GM21447 (cell line): ENCODE measurements at regions not wholly inside any gene's neighbourhood (a gene's known extent, or its start where the extent isn't known, plus 50 kb on each side); places are given as distances from the start of the nearest gene placed in this dataset.

Experiments used
- ATAC-seq: cut with Tn5 transposase; IDR thresholded peaks from one replicate; pipeline ENCODE4 v1.9.1; 2021; ENCODE audit not compliant: unreplicated experiment

DNA sequence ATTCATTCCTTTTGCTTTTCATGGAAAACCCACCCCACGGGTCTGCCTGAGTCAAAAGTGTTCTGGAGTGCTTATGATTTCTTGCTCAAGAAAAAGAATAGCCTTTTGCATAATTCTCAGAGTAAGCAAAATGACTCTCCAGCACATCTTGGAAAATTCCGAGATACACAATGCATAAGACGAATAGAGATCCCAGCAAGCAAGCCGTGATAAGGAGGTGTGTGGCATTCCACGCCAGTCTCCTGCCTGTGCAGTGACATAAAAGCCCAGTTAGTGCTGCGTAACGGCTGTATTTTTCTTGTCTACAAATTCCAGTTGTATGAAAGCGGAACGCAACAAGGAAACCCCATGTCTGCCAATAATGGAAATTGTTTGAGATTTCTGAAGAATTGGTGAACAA lies 237.9 kb upstream of the GATB start:
- no peak for ATAC-seq

DNA sequence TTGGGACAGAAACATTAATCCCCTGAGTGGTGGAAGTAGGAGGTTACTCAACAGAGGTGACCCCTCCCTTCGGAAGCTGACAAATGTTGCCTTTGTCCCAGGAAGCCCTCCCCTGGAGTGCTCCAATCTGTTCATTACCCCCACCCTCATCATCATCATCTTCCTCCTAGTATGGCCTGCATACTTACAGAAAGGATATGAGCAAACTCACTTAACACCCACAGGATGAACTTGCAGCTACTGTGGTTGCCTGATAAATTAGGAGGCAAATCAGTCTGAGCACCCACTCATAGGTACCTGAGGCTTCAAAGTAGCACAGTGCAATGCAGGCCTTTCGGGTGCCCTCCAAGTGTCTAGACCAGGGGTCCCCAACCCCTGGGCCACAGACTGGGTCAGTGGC lies 236.7 kb upstream of the GATB start:
- ATAC-seq = no peak

DNA sequence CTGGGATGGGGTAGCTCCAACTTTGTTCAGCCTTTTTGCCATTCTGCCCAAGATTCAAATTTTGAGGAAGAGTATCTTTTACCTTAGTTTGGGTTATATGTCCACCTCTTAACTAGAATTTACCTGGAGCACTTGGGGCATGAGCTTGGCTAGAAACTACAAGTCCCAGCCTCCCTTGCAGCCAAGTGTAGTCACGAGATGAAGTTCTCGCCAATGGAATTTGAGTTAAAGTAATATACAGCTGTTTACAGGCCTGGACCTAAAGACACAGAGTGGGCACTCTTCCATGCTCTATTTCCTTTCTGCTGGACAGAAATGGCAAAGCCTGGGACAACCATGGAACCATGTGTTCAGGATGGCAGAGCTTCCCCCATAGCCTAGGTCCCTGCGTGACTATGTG lies 233.6 kb upstream of the GATB start:
- no peak for ATAC-seq

DNA sequence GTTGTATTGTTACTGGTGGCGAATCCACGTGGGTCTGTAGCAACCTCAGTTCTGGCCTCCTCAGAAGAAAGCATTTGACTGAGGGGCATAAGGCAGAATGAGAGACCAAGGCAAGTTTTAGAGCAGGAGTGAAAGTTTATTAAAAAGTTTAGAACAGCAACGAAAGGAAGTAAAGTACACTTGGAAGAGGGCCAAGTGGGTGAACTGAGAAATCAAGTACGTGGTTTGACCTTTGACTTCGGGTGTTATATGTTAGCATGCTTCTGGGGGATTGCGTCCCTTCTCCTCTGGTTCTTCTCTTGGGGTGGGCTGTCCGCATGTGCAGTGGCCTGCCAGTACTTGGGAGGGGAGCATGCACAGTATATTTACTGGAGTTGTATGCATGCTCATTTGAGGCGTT lies 232.7 kb upstream of the GATB start:
- no peak for ATAC-seq

DNA sequence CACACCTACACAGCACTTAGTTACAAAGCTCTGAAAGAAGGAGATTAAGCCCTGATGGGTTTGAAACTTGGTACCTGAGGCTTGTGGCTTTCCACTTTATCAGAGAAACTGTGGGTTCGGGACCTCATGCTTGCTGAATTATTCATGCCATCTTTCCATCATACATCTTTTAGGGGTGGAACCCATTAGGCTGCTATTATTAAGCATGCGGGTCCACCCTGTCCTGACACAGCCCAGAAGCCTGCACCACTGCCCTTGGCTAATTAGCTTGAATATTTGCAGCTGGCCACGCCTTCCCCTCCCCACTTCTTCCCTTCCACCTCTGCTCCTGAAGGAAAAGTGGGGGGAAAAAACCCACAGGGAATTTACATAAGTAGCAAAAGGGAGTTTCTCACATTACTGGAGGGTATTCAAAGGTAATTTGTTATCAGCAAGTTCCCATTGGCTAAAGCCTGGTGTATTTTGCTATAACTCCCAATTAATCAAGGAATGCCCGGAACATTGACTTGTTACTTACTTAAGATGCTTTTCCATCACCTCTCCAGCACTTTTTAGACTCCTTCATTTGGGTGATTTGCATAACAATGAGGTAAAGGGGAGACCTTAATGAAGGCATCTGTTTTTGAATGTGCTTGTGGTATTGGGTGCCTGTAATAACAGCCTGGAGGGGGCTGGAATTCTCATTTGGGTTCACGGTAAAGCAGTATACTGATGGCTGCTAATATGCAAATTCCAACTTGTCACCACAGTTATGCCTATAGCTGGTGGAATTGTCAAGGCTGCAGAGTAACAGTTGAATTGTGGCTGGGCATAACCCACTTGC lies 231.7 kb upstream of the GATB start:
- no peak for ATAC-seq

DNA sequence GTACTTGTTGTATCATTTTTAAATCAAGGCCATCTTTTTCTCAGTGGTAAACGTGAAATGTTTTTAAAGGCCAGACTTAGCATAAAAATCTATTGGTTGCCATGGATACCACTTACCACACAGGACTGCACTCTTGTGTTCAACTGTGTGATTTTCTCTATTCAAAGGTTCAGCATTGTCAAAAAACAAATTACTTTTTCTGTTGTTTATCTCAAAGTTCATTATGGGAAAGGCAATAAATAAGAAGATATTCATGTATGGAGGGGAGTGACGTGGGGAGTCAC lies 231.0 kb upstream of the GATB start:
- no peak for ATAC-seq

DNA sequence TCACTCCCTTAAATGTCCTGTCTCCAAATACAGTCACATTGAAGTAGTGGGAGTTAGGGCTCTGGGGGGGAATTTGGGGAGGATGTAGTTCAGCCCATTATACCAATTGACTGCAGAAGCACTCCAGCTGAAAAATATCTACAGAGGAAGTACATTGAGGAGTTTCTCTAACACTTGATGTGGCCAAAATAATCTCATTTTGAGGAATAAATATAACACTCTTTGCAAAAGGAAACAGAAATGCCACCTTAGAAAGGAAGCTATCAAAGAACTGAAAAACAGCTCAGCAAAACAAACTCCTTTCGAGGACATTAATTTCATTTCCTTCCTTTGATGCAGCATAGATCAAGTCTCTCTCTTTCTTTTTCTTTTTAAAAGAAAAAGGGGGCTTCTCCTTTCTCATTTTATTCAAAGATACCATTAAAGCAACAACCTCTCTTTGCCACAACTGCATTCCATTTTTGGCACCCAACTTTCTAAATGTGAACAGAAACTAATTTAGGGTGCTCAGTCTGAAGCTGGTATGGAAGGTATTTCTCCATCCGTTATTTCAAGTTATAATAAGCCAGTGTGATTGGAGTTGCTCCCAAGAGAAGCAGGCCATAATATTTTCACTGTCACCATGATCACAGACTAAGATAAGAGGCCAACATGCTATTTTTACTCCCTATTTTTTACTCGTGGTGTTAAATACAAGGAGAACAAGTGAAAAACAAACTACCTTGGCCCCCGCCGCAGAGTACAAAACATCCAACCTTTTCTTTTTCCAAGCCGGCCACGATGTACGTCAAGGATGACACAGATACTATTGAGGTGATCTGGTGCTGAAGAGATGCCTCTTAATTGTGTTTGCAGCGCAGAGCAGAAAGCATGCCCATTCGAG lies 230.4 kb upstream of the GATB start:
- no peak for ATAC-seq

DNA sequence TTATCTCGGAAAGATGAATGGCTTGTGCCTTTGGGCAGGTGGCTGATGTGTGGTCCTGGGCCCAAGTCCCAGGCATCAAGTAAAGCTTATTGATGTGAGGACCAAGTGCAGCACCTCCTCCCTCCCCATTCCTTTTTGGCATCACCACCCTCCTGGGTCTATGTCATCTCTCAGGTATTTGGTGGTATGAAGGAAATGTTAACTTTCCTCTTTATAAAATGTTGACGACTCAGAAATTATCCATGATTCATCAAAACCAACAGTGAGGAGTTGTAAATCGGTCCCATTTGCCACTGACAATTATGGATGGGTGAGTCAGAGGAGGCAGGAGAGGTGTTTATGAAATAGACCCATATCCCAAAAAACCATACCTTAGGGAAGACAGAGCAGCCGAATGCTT lies 229.4 kb upstream of the GATB start:
- no peak for ATAC-seq

DNA sequence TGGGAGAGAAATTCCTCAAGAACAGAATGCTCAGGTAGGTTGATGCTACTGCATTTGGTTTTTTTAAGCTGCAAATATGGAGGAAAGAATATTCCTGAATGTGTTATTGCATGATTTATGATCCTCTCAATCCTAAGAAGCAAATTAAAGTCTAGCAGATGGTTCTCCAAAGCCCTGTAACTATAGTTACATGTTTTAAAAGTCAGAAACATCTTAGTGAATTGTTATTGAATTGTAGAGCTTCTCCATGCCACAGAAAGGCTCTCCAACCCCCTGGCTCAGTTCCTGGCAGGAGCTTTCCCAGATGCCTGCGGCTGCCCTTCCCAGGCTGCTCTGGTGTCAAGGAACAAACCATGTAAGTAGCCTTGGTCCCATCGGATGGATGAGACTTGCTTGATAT lies 227.8 kb upstream of the GATB start:
- no peak for ATAC-seq

DNA sequence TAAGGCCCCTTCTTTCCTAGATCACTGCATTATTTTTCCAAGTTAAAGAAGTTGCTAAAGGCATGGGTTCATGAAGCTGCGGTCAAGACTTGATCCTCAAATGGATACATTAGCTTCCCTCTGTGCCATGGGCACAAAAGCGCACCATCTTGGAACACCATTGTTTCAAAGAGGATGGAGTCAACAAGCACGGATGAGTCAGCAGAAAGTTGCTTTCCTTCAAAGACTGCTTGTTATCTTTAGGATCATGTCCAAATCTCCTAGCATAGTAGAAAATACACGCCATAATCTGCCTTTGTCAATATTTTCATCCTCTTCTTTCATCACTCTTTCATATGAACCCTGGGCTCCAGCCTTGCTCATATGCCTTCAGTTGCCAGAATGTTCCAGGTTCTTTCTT lies 226.8 kb upstream of the GATB start:
- ATAC-seq = no peak

DNA sequence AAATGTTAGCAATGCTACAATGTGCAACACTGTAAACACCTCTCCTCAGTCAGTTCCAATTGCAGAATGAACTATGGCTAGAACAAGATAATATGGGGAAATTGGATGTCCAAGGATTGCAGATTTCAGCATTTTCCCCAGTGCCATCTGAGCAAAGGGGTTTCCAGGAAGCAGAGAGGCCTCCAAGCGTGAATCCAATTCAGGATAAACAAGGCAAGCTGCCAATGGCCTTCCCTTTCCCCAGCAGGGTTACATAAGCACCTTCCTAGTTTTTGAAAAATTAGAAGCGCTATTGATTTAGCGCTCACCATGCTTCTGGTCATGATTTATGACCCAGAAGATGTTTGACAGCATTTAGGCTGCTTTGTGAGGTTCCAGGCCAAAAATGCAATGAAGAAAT lies 223.0 kb upstream of the GATB start:
- ATAC-seq = no peak

DNA sequence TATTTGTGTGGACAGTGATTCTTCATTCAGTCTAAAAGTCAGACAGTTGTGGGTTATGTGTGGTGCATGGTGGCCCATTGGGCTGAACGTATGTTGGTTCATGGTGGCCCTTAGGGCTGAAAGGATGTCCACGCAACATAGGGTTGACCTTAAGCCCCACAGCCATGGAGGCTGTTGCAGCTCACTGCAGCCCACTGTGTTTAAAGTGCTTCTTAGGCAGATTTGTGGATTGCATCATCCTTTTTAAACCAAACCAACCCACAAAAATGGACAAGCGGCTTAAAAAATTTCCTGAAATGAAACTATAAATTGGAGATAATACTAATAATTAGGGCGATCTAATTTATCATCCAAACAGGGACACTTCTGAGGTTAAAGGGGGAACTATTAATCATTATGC lies 219.0 kb upstream of the GATB start:
- ATAC-seq = no peak

DNA sequence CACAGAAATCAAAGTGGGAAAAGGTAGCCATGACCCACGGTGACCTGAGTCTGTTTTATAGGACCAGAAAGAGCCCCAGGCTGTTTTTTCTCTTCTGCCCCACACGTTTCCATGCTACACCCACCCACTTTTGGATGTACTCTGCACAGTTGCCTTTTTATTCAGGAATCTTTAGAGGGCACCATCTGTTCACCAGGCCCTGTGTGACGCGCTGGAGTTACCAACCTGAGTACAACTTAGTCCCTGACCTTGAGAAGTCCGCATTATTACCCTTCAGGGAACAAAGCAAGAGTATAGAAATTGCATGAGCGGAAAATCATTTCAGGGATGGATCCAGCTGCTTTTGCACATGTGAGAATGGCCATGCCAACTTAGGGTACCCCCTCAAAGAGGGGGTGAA lies 207.8 kb upstream of the GATB start:
- ATAC-seq = no peak

DNA sequence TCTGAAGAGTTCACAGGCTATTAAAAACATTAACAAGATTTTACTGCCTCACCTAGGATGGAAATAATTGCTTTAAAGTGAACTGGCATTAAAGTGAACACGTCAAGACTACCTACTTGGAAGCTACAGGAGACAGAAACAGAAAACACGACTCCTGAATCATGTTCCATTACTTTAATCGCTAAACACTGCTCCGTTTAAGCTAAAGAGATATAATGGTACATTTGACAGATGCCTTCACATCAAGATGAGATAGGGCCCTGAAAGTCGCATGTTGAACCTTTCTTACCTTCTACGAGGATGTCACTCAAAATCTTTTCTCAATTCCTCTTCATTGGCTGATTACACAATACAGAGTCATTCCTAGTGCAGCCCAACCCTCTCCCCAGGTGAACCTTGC lies 206.3 kb upstream of the GATB start:
- ATAC-seq = no peak

DNA sequence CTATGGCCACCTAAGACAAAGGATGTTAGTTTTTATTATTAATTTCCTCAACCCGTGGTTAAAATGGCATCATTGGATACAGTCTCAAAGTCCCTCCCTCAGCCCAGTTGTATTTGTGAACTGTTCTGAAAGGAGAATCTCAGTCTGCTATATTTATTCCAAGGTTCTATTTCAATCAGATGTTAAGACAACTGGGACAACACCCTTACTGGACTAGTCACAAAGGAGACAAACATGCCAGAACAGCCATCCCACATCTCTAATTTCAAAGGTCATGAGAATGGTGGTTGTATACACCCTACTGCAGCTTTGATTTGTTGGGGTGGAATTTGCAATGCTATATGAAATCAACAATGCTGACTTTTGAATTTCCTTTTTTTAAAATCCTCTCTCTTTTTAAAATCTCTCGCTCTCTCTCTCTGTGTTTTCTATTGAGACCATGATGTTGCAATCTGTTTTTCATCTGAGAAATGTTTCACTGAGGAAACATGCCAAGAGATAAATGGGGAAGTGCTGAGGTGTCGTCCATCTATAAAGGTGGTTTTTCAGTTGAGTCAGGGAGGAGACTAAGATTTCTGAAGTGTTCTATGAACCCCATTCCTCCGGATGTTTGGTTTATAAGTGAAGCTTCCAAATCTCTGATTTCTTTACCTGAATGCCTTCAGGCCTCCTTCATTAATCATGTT lies 201.5 kb upstream of the GATB start:
- no peak for ATAC-seq

DNA sequence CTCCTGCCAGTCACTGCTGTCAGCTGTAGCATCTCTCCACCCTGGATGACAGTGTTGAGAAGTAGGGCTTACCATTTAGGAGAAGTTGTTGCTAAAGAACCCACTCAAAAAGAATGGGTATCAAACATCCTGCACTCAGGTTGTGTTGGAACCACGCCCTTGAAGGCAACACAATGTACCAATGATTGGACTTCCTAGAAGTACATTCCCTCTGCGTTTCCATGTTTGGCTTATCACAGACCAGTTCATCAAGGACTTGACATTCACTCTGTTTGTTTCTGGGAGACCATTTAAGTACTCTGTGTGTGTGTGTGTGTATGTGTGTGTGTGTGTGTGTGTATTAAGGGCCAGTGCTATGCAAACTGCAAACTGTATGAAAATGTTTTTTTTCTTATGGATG lies 200.6 kb upstream of the GATB start:
- ATAC-seq = no peak

DNA sequence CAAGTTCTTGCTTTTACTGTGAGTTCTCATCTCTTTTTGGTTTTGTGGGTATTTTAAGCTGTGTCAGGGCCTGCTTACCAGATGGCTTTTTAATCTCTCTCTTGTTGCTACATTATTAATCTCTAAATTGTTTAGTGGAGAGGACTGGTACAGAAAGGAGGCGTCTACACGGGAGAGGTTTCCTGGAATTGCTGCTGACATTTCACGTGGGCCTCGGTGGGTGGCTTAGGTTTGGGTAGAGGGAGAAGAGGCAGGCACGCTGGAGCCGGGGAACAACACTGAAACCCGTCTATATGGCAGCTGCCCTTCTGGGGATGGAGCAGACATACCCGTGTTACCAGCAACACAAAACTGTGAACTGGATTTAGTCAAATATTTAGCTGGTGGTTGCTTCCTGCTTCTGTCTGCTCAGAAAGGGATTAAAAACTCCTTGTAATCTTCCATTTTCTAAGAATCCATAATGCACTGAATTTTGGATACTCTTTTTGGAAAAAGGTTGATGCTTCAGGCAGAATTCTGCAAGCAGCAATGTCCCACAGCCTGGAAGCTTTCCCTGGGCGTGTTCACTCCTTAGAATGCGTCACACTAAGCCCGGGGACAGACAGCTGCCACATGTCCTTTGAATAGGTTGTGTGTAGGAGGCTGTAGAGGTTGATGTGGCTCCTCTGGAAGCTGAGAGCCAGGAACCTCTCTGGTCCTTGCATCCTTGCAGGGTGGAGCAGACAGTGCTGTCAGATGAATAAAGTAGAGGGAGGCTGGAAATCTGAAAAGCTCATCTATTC lies 199.8 kb upstream of the GATB start:
- ATAC-seq = no peak

DNA sequence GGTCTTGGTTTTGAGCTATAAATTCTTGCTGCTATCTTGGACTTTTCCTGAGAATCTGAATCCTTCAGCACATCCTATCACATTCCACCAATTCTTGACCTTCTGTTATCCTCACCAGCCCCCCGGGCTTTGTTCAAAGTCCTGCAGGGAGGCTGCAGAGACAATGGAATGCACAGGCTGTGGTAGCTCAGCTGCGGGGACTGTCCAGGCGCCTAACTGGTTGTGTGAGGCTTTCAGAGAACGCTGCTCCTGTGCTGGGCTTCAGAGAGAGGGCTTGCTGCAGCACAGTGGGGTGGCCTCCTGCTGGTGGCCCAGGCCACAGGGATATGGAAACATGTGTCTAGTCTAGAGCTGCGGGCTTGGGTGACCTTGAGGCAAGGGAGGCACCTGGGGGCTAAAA lies 196.3 kb upstream of the GATB start:
- ATAC-seq = no peak

DNA sequence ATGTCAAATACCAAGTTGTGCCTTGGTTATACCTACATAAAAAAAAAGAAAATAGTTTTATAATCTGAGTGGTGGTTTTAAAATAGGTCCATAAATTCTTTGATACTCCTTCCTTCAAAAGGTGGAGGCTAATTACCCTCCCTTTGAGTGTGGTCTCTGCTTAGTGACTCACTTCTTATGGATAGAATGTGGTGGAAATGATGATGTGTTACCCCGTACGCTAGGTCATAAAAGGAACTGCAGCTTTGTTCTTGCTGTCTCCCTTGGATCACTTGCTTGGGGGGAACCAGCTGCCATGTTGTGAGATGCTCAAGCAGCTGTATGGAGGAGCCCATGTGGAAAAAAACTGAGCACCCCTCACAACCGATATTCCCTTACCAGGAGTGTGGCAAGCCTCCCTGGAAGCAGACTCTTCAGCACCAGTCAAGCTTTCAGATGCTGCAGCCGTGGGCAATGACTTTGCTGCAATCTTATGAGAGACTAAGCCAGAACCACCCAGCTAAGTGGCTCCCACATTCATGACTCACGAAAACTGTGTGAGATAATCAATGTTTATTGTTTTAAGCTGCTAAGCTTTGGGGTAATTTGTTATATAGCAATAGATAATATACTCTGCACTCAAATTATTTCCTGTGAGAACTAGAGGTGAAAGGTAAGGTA lies 195.0 kb upstream of the GATB start:
- ATAC-seq = no peak

DNA sequence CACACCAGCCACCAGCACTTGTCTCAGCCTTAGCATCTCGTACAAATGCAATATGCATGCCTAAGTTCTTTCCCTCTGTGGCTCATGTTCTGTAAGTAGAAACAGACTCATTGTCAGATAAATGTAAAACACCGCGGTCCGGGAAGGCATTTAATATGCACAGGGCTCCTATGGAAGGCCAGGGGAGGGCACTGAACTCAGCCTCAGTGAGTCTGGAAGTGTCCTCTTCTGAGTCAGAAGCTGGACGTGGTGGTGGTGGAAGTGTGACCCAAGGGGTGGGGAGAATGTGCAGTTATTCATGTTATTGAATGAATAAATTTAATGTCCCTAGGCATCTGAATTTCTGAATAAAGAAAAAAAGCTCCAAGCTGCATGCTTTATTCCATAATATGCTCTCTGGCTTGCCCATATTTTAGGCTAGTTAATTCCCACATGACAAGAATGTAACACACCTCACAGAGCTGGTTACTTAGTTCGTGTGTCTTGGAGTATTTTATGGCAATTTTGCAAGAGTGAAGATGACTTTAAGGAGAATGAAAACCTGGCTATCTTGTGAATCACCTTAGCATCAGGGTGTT lies 193.1 kb upstream of the GATB start:
- ATAC-seq = no peak
